ENCODE measurements at regions not wholly inside any gene's neighbourhood (a gene's known extent, or its start where the extent isn't known, plus 50 kb on each side); places are given as distances from the start of the nearest gene placed in this dataset.
"Not testable (repeated sequence)": the region's sequence is repeated elsewhere in the genome, so short reads cannot be mapped to it uniquely, and the experiment has no call there.

GRCh38 chr20:12581644-12582289 lies 427.0 kb upstream of the SPTLC3 start:
- TF ChIP-seq CTCF (conservative IDR thresholded peaks at IDR 0.05; ENCODE audit: low read depth): no peak
- ChIA-PET CTCF (no interaction called here), POLR2A (ENCODE audit: low non-redundant PET) (no interaction called here)
- H3K27ac ChIP-seq: no peak overlapping the region
- no peak for DNase-seq (ENCODE audit: low spot score)

GRCh38 chr20:12582710-12583109 lies 426.1 kb upstream of the SPTLC3 start:
- CTCF ChIA-PET; POLR2A ChIA-PET (ENCODE audit: low non-redundant PET): not testable (repeated sequence)

GRCh38 chr20:12591949-12592470 lies 416.8 kb upstream of the SPTLC3 start:
- H3K27ac ChIP-seq: no peak overlapping the region
- no peak for TF ChIP-seq CTCF (conservative IDR thresholded peaks at IDR 0.05; ENCODE audit: low read depth)
- no peak for DNase-seq (ENCODE audit: low spot score)
- CTCF ChIA-PET: interaction anchor here (0.6 kb wide), 1 partner anchor 1433 kb away, joined by 4 read pairs; no protein-coding TSS in a partner anchor
- POLR2A ChIA-PET (ENCODE audit: low non-redundant PET): no interaction called here

More at GRCh38 chr20:12582710-12583109, 426.1 kb upstream of the SPTLC3 start:
- not testable (repeated sequence) for DNase-seq (ENCODE audit: low spot score); H3K27ac ChIP-seq

- DNase-seq (ENCODE audit: low spot score): no peak
- no peak for TF ChIP-seq CTCF (conservative IDR thresholded peaks at IDR 0.05; ENCODE audit: low read depth)
- CTCF ChIA-PET: no interaction called here
- H3K27ac ChIP-seq: no peak overlapping the region
- POLR2A ChIA-PET (ENCODE audit: low non-redundant PET): no interaction called here
Observed at GRCh38 chr20:12592756-12593155, 416.0 kb upstream of the SPTLC3 start.

GRCh38 chr20:12593342-12593873 lies 415.4 kb upstream of the SPTLC3 start:
- H3K27ac ChIP-seq: no peak overlapping the region
- ChIA-PET CTCF (no interaction called here), POLR2A (ENCODE audit: low non-redundant PET) (no interaction called here)
- DNase-seq (ENCODE audit: low spot score): no peak
- no peak for TF ChIP-seq CTCF (conservative IDR thresholded peaks at IDR 0.05; ENCODE audit: low read depth)

- no peak for TF ChIP-seq CTCF (conservative IDR thresholded peaks at IDR 0.05; ENCODE audit: low read depth)
- no peak overlapping the region for H3K27ac ChIP-seq
- ChIA-PET POLR2A (ENCODE audit: low non-redundant PET) (no interaction called here), CTCF (no interaction called here)
- no peak for DNase-seq (ENCODE audit: low spot score)
Observed at GRCh38 chr20:12594410-12595088, 414.2 kb upstream of the SPTLC3 start.

GRCh38 chr20:12595841-12596240 lies 412.9 kb upstream of the SPTLC3 start:
- CTCF ChIA-PET: interaction anchor here (0.5 kb wide), 1 partner anchor 1092 kb away, joined by 3 read pairs; no protein-coding TSS in a partner anchor

More at GRCh38 chr20:12595841-12596240, 412.9 kb upstream of the SPTLC3 start:
- POLR2A ChIA-PET (ENCODE audit: low non-redundant PET): no interaction called here
- TF ChIP-seq CTCF (conservative IDR thresholded peaks at IDR 0.05; ENCODE audit: low read depth): no peak
- no peak overlapping the region for H3K27ac ChIP-seq
- no peak for DNase-seq (ENCODE audit: low spot score)
